ENCODE measurements at regions not wholly inside any gene's neighbourhood (a gene's known extent, or its start where the extent isn't known, plus 50 kb on each side); places are given as distances from the start of the nearest gene placed in this dataset.

- TF ChIP-seq POLR2AphosphoS5 (IDR thresholded peaks at IDR 0.05; ENCODE audit: low read depth, low read length) (no peak), TAF1 (IDR thresholded peaks at IDR 0.05; ENCODE audit: borderline replicate concordance, insufficient read depth, low read length) (no peak)
- TF ChIP-seq, protein P1, sequence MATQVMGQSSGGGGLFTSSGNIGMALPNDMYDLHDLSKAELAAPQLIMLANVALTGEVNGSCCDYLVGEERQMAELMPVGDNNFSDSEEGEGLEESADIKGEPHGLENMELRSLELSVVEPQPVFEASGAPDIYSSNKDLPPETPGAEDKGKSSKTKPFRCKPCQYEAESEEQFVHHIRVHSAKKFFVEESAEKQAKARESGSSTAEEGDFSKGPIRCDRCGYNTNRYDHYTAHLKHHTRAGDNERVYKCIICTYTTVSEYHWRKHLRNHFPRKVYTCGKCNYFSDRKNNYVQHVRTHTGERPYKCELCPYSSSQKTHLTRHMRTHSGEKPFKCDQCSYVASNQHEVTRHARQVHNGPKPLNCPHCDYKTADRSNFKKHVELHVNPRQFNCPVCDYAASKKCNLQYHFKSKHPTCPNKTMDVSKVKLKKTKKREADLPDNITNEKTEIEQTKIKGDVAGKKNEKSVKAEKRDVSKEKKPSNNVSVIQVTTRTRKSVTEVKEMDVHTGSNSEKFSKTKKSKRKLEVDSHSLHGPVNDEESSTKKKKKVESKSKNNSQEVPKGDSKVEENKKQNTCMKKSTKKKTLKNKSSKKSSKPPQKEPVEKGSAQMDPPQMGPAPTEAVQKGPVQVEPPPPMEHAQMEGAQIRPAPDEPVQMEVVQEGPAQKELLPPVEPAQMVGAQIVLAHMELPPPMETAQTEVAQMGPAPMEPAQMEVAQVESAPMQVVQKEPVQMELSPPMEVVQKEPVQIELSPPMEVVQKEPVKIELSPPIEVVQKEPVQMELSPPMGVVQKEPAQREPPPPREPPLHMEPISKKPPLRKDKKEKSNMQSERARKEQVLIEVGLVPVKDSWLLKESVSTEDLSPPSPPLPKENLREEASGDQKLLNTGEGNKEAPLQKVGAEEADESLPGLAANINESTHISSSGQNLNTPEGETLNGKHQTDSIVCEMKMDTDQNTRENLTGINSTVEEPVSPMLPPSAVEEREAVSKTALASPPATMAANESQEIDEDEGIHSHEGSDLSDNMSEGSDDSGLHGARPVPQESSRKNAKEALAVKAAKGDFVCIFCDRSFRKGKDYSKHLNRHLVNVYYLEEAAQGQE (IDR thresholded peaks at IDR 0.05; ENCODE audit: insufficient read depth in 1 of 2, low read depth in 2 of 2, low read length in 2 of 2), result no peak
Observed at GRCh38 chr17:72396121-72396520, 275.3 kb downstream of the SOX9 start.

All from PFSK-1 (cell line).